Loucy (cell line): ENCODE measurements at regions not wholly inside any gene's neighbourhood (a gene's known extent, or its start where the extent isn't known, plus 50 kb on each side); places are given as distances from the start of the nearest gene placed in this dataset.

ENCODE experiments used
- H2AFZ ChIP-seq: fragments of 200-600 bp; sonication (generic); 2 replicates; pipeline ENCODE4 v1.6.0; 2016; ENCODE audit warnings: antibody characterized with exemption, mild to moderate bottlenecking, low read length, moderate library complexity
- H3F3A ChIP-seq: fragments of 200-600 bp; 2 replicates; pipeline ENCODE4 v1.6.0; 2016; ENCODE audit warnings: antibody characterized with exemption, low read depth, mild to moderate bottlenecking
- H3K27me3 ChIP-seq: fragments of 200-600 bp; sonication (generic); 2 replicates; pipeline ENCODE4 v1.6.1; 2014; ENCODE audit warnings: low read length, mild to moderate bottlenecking; ENCODE audit not compliant: insufficient read depth, poor library complexity, severe bottlenecking
- H3K36me3 ChIP-seq: fragments of 200-600 bp; sonication (generic); 2 replicates; pipeline ENCODE4 v1.6.1; 2016; ENCODE audit warnings: low read length; ENCODE audit not compliant: insufficient read depth
- H3K4me1 ChIP-seq: fragments of 200-600 bp; sonication (generic); 2 replicates; pipeline ENCODE4 v1.5.1; 2014; ENCODE audit warnings: low read length, mild to moderate bottlenecking; ENCODE audit not compliant: insufficient read depth, poor library complexity, severe bottlenecking
- H3K4me2 ChIP-seq: fragments of 200-600 bp; sonication (generic); 2 replicates; pipeline ENCODE4 v1.6.0; 2014; ENCODE audit warnings: antibody characterized with exemption, low read length, low read depth, mild to moderate bottlenecking; ENCODE audit not compliant: poor library complexity, severe bottlenecking
- H3K4me3 ChIP-seq: fragments of 200-600 bp; sonication (generic); 2 replicates; pipeline ENCODE4 v1.5.1; 2014; ENCODE audit warnings: low read length, mild to moderate bottlenecking, mixed read lengths; ENCODE audit not compliant: poor library complexity, severe bottlenecking
- H3K79me2 ChIP-seq: fragments of 200-600 bp; sonication (generic); 2 replicates; pipeline ENCODE4 v1.6.1; 2014; ENCODE audit warnings: low read length; ENCODE audit not compliant: insufficient read depth
- H3K9ac ChIP-seq: fragments of 200-600 bp; sonication (generic); 2 replicates; pipeline ENCODE4 v1.6.0; 2014; ENCODE audit warnings: mild to moderate bottlenecking, low read depth, low read length, moderate library complexity; ENCODE audit not compliant: poor library complexity, severe bottlenecking
- H3K9me2 ChIP-seq: fragments of 200-600 bp; sonication (generic); replicated peaks from 2 replicates; pipeline ENCODE4 v1.6.1; 2016; ENCODE audit warnings: low read depth, low read length, mixed read lengths
- H3K9me3 ChIP-seq: fragments of 200-600 bp; sonication (generic); 2 replicates; pipeline ENCODE4 v1.6.1; 2014; ENCODE audit warnings: mild to moderate bottlenecking, antibody characterized with exemption, low read length, low read depth; ENCODE audit not compliant: insufficient read depth
- H4K20me1 ChIP-seq: fragments of 200-600 bp; sonication (generic); 2 replicates; pipeline ENCODE4 v1.6.0; 2014; ENCODE audit warnings: antibody characterized with exemption, low read length, mild to moderate bottlenecking; ENCODE audit not compliant: insufficient read depth, poor library complexity, severe bottlenecking
- CTCF ChIP-seq: fragments of 200-600 bp; sonication (generic); conservative IDR thresholded peaks from 2 replicates; pipeline ENCODE4 v1.5.1; 2014; ENCODE audit warnings: mild to moderate bottlenecking, antibody characterized with exemption, low read length
- EZH2phosphoT487 ChIP-seq: fragments of 200-600 bp; IDR thresholded peaks from 2 replicates; pipeline ENCODE4 v1.6.1; 2018; ENCODE audit warnings: antibody characterized with exemption, mild to moderate bottlenecking, moderate library complexity, borderline replicate concordance

DNA sequence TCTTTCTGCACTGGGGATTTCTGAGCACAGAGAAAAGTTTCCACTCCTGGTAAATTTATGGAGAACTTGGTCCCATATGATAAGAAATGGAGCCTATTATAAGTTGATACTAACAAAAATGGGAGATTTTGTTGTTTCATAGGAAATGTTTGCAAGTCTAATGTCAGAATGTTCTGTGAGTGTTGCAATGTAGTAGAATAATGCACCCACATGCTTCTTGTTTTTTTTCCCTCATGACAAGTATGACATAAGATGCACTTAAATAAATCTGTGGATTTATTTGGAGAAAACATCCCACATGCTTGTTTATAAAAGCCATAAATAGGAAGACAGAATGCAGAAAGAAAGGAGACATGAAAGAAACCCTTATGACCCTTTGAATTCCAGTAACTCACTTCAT, 50.8 kb upstream of the KCNJ6 start:
- no peaks in the 10 kb centered on the region for H3K36me3 ChIP-seq
- H2AFZ ChIP-seq, result no peak overlapping the region
- no peaks in the 10 kb centered on the region for H4K20me1 ChIP-seq
- no peaks in the 10 kb centered on the region for H3K9me3 ChIP-seq
- no peak overlapping the region for H3K4me2 ChIP-seq
- no peaks in the 10 kb centered on the region for H3F3A ChIP-seq
- no peaks in the 10 kb centered on the region for H3K27me3 ChIP-seq
- H3K4me3 ChIP-seq, result no peak overlapping the region
- no peaks in the 10 kb centered on the region for H3K4me1 ChIP-seq
- H3K79me2 ChIP-seq, result no peaks in the 10 kb centered on the region
- no peak overlapping the region for H3K9ac ChIP-seq
- TF ChIP-seq EZH2phosphoT487, result no peak
- TF ChIP-seq CTCF, result no peak
- no peaks in the 10 kb centered on the region for H3K9me2 ChIP-seq

GRCh38 chr21:37968744-37969143, 52.5 kb upstream of the KCNJ6 start:
- TF ChIP-seq CTCF, result no peak
- TF ChIP-seq EZH2phosphoT487, result no peak
- H3K36me3 ChIP-seq, result no peaks in the 10 kb centered on the region
- no peaks in the 10 kb centered on the region for H3K9me2 ChIP-seq
- H3K27me3 ChIP-seq, result no peaks in the 10 kb centered on the region
- no peak overlapping the region for H3K4me2 ChIP-seq
- no peak overlapping the region for H3K4me3 ChIP-seq
- no peaks in the 10 kb centered on the region for H4K20me1 ChIP-seq
- no peaks in the 10 kb centered on the region for H3K79me2 ChIP-seq
- H3K9ac ChIP-seq, result no peak overlapping the region
- no peak overlapping the region for H2AFZ ChIP-seq
- H3K4me1 ChIP-seq, result no peaks in the 10 kb centered on the region
- H3F3A ChIP-seq, result no peaks in the 10 kb centered on the region
- H3K9me3 ChIP-seq, result no peaks in the 10 kb centered on the region

- Histone ChIP-seq H3K4me3 (no peak overlapping the region), H3K9me3 (no peaks in the 10 kb centered on the region), H3F3A (no peaks in the 10 kb centered on the region), H3K27me3 (no peaks in the 10 kb centered on the region), H3K9me2 (no peaks in the 10 kb centered on the region), H3K36me3 (no peaks in the 10 kb centered on the region), H3K79me2 (no peaks in the 10 kb centered on the region), H4K20me1 (no peaks in the 10 kb centered on the region), H2AFZ (no peak overlapping the region), H3K4me1 (no peaks in the 10 kb centered on the region), H3K4me2 (no peak overlapping the region), H3K9ac (no peak overlapping the region)
- TF ChIP-seq CTCF (no peak), EZH2phosphoT487 (no peak)
These were observed 54.3 kb upstream of the KCNJ6 start for GRCh38 chr21:37970548-37970947.
